ENCODE measurements at regions not wholly inside any gene's neighbourhood (a gene's known extent, or its start where the extent isn't known, plus 50 kb on each side); places are given as distances from the start of the nearest gene placed in this dataset.
A peak's percentile ranks its signal among the peaks of the same experiment; 100 is the strongest.
"Not testable (repeated sequence)": the region's sequence is repeated elsewhere in the genome, so short reads cannot be mapped to it uniquely, and the experiment has no call there.

GRCh38 chr4:42205541-42205940, 53.1 kb upstream of the BEND4 start:
- DNase-seq = no peak

GRCh38 chr4:42216664-42217063, 64.2 kb upstream of the BEND4 start:
- no peak for DNase-seq

GRCh38 chr4:42225286-42225685, 72.8 kb upstream of the BEND4 start:
- no peak for DNase-seq

DNA sequence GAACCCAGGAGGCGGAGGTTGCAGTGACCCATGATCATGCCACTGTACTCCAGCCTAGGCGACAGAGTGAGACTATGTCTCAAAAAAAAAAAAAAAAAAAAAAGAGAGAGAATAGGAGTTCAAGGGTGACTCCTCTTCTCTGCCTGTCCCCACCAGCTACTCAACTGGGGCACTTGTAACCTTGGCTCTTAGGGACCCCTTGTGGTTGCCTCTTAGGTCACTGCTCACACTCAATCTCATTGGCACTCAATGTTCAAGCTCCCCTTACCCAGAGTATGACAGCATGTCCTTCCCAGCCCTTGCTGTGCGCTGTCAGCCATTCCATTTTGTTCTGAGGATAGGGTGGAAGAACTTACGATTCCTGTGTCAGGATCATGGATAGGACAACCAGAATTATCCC, 82.4 kb upstream of the BEND4 start:
- DNase-seq = no peak

- DNase-seq = no peak
Observed at GRCh38 chr4:42235304-42236021, 83.0 kb upstream of the BEND4 start.

DNA sequence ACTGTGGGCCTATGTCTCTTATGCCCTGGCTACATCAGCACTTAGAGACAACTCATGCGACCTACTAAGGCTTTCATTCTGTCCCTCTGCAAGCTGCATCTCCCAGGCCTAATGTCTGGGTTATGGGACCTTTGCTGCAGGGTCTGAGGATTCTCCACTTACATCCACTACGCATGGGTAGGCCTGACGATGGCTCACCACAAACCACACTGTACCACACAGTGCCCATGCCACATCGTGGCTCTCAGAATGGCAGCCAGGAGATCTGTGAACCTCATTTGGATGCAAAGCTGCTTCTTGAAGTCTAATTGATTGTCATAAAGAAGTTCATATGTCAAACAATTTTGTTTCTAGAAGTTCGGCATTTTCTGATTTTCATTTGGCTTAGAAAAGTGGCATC, 84.6 kb upstream of the BEND4 start:
- DNase-seq = no peak

- no peak for DNase-seq
Observed at GRCh38 chr4:42237451-42237850, 85.0 kb upstream of the BEND4 start.

DNA sequence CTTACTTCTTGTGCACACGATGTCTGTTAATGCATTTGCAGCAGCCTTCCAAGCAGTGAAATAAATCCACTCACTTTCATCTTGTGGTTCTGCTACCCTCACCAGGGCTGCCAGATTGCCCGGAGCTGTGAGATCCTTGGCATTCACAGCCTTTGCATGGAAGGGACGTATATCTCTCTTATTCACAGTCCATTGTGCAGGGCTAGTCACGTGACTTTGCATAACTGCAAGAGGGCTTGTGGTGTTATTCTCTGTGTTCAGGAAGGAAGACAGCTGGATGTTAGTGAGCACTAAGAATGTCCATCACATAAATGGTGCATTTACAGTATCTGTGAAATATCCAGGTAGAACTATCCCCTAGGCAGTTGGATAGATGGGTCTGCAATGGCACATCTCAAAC, 96.5 kb upstream of the BEND4 start:
- no peak for DNase-seq

DNA sequence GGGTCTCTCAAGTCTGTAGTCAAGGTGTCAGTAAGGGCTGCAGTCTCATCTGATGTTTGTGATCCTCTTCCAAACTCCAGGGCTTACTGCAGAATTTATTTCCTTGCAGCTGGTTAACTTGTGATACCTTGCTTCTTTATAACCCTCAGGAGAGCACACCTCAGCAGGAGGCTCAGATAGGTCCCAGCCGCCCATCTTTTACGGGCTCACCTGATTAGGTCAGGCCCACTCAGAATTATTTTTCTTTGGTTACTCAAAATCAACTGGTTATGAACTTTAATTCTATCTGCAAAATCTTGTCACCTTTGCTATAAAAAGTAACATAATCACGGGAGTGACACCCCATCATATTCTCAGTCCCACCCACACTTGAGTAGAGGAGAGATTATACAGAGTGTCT, 99.9 kb upstream of the BEND4 start:
- DNase-seq = no peak

- DNase-seq = not testable (repeated sequence)
Observed at GRCh38 chr4:42257645-42258044, 105.2 kb upstream of the BEND4 start.

GRCh38 chr4:42262701-42263490, 110.4 kb upstream of the BEND4 start:
- DNase-seq = no peak

GRCh38 chr4:42265782-42266602, 113.5 kb upstream of the BEND4 start:
- DNase-seq = no peak

DNA sequence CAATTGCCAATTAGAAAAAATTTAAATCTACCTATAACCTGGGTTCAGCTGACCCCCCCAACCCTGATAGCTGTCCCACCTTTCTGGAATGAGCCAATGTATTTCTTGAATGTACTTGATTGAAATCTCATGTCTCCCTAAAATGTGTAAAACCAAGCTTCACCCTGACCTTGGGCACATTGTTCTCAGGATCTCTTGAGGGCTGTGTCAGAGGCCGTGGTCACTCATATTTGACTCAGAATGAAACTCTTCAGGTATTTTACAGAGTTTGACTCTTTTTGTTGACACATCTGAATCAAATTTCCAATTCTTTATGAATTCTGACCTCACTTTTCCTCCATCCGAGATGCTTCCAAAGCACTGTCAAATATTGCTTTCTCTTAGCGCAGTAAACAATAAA, 115.3 kb upstream of the BEND4 start:
- DNase-seq = no peak

DNA sequence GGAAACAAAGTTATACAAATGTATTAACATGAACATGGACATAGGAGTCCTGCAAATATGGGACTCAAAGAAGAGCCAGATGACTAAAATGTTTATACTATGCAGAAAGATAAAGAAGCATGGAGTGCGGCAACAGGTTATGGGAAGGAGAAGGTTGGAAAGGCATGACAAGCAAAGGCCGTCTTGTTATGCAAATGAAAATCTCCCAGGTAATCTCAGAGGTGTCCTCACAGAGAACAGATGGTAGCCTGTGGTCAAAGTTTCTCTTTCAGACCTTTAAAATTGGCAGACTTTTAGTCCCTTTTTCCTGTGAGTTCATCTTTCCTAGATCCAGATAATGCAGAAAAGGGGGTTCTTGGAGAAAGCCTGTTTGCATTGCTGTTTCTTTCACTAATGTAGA, 116.4 kb upstream of the BEND4 start:
- no peak for DNase-seq

- no peak for DNase-seq
Observed at GRCh38 chr4:42271096-42271495, 118.6 kb upstream of the BEND4 start.

GRCh38 chr4:42277291-42277690, 120.0 kb upstream of the SHISA3 start:
- DNase-seq = no peak

GRCh38 chr4:42278709-42279324, 118.5 kb upstream of the SHISA3 start:
- peak in 1 of 56 donors; percentile 1 for DNase-seq

DNA sequence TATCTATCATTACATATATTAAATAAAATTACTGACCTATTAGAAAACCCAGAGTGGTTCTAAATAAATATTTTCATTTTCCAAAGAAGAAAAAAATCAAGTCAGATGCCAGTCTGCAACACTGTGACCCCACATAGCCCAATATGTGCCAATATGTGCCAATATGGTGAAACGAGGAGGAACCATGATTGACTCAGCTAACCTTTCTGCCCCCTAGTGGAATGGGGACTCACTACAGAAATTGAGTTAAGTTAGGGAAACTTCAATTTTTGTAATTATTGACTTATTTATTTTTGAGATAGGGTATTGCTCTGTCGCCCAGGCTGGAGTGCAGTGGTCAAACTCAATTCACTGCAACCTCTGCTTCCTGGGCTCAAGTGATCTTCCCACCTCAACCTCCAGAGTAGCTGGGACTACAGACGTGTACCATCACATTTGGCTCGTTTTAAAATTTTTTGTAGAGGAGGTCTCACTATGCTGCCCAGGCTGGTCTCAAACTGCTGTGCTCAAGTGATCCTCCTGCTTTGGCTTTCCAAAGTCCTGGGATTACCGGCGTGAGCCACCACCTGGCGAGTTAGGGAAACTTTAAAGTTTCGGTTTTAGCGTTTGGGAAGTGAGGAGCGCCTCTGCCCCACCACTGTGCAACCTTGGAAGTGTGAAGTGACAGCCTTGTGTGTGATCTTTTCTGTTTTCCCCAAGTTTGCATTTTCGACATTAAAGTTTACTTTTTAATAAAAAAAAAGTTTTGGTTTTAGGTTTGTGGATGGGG, 116.8 kb upstream of the SHISA3 start:
- DNase-seq = no peak

DNA sequence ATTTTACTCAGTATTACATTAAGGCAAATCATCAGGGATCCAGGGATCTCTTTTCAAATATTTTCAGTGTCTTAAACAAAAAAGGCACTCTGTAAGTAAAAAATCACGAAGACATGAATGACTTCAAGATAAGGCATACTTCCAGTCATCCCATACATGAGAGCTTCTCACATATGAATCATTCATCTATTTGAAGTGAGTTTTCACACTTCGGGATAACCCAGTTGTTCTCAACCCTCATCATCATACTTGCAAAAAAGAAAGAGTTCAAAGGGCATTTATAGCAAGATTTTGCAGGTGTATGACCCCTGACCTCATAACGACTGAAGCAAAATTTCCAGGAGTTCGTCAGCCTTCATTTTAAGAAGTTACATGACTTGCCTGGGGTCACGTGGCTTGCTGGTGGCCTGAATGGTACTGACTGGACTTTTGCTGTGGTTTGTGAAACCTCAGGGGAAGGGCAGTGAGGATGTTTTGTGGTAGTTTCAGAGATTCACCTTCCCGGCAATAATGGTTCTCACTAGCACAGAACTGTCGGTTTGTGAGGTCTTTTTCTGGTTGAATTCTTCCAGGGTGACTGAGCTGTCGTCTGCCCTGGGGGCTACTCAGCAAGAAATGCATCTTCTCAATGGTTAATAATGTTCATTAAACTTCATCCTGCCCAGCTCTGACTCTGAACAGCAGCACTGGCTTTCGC, 115.8 kb upstream of the SHISA3 start:
- no peak for DNase-seq
